Natural killer cell (primary cell): ENCODE measurements at regions not wholly inside any gene's neighbourhood (a gene's known extent, or its start where the extent isn't known, plus 50 kb on each side); places are given as distances from the start of the nearest gene placed in this dataset.

Experiments used
- ATAC-seq, 3 donors: fragments of 150-1000 bp in 2 of 3; fragments of 200-7000 bp in 1 of 3; cut with Tn5 transposase; 1 replicate in 1 of 3; 2 replicates in 2 of 3; pipeline ENCODE4 v1.10.0; 2021; ENCODE audit warnings: mild to moderate bottlenecking in 2 of 3, moderate library complexity in 2 of 3
- DNase-seq, 2 donors: peaks; one replicate each; pipeline versions ENCODE4 v3.0.0 to v3.0.0-alpha.2; 2013 to 2021; ENCODE audit warnings: mixed read lengths in 1 of 2
- H3K27ac ChIP-seq: one replicate; pipeline ENCODE4 v1.5.1; 2013; ENCODE audit warnings: mild to moderate bottlenecking, low read length
- H3K27me3 ChIP-seq: one replicate; pipeline ENCODE4 v1.6.1; 2013; ENCODE audit warnings: low read length; ENCODE audit not compliant: control insufficient read depth, insufficient read depth
- H3K36me3 ChIP-seq: one replicate; pipeline ENCODE4 v1.6.1; 2013; ENCODE audit warnings: low read length; ENCODE audit not compliant: control insufficient read depth, insufficient read depth
- H3K4me1 ChIP-seq: one replicate; pipeline ENCODE4 v1.6.1; 2013; ENCODE audit warnings: low read length; ENCODE audit not compliant: control insufficient read depth, insufficient read depth
- H3K4me3 ChIP-seq: one replicate; pipeline ENCODE4 v1.5.1; 2013; ENCODE audit warnings: low read length
- H3K9me3 ChIP-seq: one replicate; pipeline ENCODE4 v1.6.1; 2013; ENCODE audit warnings: low read length; ENCODE audit not compliant: control insufficient read depth, insufficient read depth
- H3K27ac Mint-ChIP-seq, 2 donors: one replicate each; pipeline ENCODE4 v1.8.0; 2022; ENCODE audit warnings: mild to moderate bottlenecking in 2 of 2, mixed read lengths in 2 of 2, moderate library complexity in 1 of 2
- H3K27me3 Mint-ChIP-seq, 2 donors: one replicate each; pipeline ENCODE4 v1.8.0; 2022; ENCODE audit warnings: low read depth in 2 of 2, mixed read lengths in 2 of 2
- H3K36me3 Mint-ChIP-seq: one replicate; pipeline ENCODE4 v1.8.0; 2022; ENCODE audit warnings: mixed read lengths
- H3K4me1 Mint-ChIP-seq, 2 donors: one replicate each; pipeline ENCODE4 v1.8.0; 2022; ENCODE audit warnings: mixed read lengths in 2 of 2
- H3K4me3 Mint-ChIP-seq: one replicate; pipeline ENCODE4 v1.8.0; 2022; ENCODE audit warnings: mild to moderate bottlenecking, moderate library complexity, mixed read lengths
- H3K9me3 Mint-ChIP-seq, 2 donors: one replicate each; pipeline ENCODE4 v1.8.0; 2022; ENCODE audit warnings: mixed read lengths in 2 of 2
- WGBS: methylation state at CpG from one replicate; pipeline ENCODE4 v1.1.7; 2013; ENCODE audit warnings: missing lambda C conversion rate; ENCODE audit not compliant: insufficient coverage; 5-methylcytosine and 5-hydroxymethylcytosine counted together
- intact Hi-C: fragments of 100-400 bp; cut with micrococcal nuclease; formaldehyde crosslinking; loops from one replicate; pipeline ENCODE4 v1.14.2; 2022
- TF ChIP-seq, protein P1 (sequence below): fragments of 200-600 bp; IDR thresholded peaks from one replicate; pipeline ENCODE4 v1.8.0; 2022; ENCODE audit warnings: antibody characterized with exemption

DNA sequence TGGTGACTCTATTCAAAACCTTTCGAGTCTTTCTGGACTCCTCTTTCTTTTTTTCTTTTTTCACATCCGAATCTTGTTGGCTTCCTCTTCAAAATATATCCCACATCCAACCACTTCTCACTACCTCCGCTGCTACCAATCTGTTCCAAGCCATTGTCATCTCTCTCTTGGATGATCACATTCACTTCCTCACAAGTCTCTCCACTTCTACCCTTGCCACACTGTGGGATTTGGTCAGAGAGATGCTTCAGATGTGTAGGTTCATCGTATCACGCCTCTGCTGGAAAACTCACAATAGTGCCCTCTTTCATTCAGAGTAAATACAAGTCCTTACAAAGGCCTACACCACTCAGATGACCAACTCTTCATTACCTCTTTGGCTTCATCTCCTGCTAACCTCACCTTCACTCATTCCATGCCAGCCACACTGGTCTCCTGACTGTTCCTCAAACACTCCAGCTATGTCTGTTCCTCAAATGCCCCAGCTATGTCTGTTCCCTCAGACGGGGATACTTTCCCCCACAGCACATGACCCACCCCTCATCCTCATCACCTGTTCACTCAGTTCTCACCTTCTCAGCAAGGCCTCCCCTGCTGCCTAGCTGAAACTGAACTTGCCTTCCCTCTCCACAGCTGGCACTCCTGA is 67.2 kb upstream of the PELI1 start:
- no peak overlapping the region for H3K4me3 Mint-ChIP-seq
- ATAC-seq (no peak), DNase-seq (no peak)
- intact Hi-C loops: loop anchor here (10.0 kb wide), 1 partner anchor 113 kb away; no protein-coding TSS in a partner anchor
- peak overlapping the region in 1 of 2 donors; percentile 44 for H3K27ac Mint-ChIP-seq
- Histone ChIP-seq H3K9me3 (no peaks in the 10 kb centered on the region), H3K4me3 (no peak overlapping the region), H3K36me3 (no peaks in the 10 kb centered on the region), H3K4me1 (peaks cover 8% of the 10 kb centered on the region), H3K27ac (no peak overlapping the region), H3K27me3 (no peaks in the 10 kb centered on the region)
- no peaks in the 10 kb centered on the region for H3K27me3 Mint-ChIP-seq
- TF ChIP-seq, protein P1, sequence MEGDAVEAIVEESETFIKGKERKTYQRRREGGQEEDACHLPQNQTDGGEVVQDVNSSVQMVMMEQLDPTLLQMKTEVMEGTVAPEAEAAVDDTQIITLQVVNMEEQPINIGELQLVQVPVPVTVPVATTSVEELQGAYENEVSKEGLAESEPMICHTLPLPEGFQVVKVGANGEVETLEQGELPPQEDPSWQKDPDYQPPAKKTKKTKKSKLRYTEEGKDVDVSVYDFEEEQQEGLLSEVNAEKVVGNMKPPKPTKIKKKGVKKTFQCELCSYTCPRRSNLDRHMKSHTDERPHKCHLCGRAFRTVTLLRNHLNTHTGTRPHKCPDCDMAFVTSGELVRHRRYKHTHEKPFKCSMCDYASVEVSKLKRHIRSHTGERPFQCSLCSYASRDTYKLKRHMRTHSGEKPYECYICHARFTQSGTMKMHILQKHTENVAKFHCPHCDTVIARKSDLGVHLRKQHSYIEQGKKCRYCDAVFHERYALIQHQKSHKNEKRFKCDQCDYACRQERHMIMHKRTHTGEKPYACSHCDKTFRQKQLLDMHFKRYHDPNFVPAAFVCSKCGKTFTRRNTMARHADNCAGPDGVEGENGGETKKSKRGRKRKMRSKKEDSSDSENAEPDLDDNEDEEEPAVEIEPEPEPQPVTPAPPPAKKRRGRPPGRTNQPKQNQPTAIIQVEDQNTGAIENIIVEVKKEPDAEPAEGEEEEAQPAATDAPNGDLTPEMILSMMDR: no peak
- H3K36me3 Mint-ChIP-seq: no peaks in the 10 kb centered on the region
- WGBS: 94% methylated on average over 6 of the region's 6 CpGs
- no peaks in the 10 kb centered on the region for H3K9me3 Mint-ChIP-seq
- H3K4me1 Mint-ChIP-seq: peaks cover 10% of the 10 kb centered on the region in 2 donors

DNA sequence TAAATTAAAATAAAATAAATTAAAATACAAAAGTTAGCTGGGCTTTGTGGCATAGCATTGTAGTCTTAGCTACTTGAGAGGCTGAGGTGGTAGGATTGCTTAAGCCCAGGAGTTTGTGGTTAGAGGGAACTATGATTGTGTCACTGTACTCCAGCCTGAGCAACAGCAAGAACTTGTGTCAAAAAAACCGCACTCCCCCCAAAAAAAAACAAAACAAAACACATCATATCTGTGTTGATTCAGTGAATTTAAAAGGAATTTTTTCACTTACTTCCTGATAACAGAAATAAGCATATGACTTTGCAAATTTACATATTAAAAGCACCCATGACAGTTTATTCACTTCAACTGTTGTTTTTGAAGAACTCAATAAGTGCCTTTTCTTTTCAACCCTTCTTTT is 68.1 kb upstream of the PELI1 start:
- H3K36me3 ChIP-seq: no peaks in the 10 kb centered on the region
- H3K27ac ChIP-seq: peak overlapping the region; percentile 22
- Mint-ChIP-seq H3K27me3 (no peaks in the 10 kb centered on the region), H3K4me1 (peaks cover 10% of the 10 kb centered on the region in 2 donors), H3K4me3 (no peak overlapping the region), H3K27ac (no peak overlapping the region), H3K9me3 (no peaks in the 10 kb centered on the region), H3K36me3 (no peaks in the 10 kb centered on the region)
- ATAC-seq (peak; percentile 61 to 76 (median 68)), DNase-seq (peak in 1 of 2 donors; percentile 61)
- TF ChIP-seq, protein P1: no peak
- H3K27me3 ChIP-seq: no peaks in the 10 kb centered on the region
- no peak overlapping the region for H3K4me3 ChIP-seq
- peaks cover 8% of the 10 kb centered on the region for H3K4me1 ChIP-seq
- 43% methylated on average over 1 of the region's 1 CpG for WGBS
- no peaks in the 10 kb centered on the region for H3K9me3 ChIP-seq
- intact Hi-C loops: loop anchor here (10.0 kb wide), 1 partner anchor 112 kb away; no protein-coding TSS in a partner anchor

DNA sequence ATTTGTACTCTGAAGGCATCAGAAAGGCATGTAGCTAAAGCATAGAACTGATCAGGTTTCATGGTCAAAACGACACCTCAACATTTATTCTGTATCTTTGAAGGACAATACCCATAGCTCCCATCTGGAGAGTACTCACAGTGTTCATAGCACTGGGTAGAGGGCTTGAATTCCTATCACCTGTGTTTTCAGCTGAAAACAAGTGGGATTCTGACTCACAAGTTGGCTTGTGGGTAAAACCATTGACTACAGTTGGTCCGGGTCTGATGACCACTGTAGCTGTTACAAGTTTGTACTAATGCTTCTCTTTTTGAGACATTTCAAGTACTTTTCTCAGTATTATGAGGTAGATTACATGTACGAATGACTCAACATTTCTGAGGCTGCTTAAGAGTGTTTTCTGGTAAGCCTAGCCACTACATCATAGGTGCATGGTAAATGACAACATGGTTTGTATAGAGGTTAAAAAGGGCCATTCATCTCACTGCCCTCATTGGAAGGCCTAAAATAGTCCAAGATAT is 68.6 kb upstream of the PELI1 start:
- H3K36me3 Mint-ChIP-seq: no peaks in the 10 kb centered on the region
- peak overlapping the region; percentile 78 for H3K27ac ChIP-seq

More for the DNA sequence above, 68.6 kb upstream of the PELI1 start:
- Mint-ChIP-seq H3K27ac (no peak overlapping the region), H3K27me3 (no peaks in the 10 kb centered on the region), H3K9me3 (no peaks in the 10 kb centered on the region), H3K4me3 (no peak overlapping the region), H3K4me1 (peaks cover 10% of the 10 kb centered on the region in 2 donors)
- Histone ChIP-seq H3K4me3 (no peak overlapping the region), H3K27me3 (no peaks in the 10 kb centered on the region), H3K4me1 (peaks cover 8% of the 10 kb centered on the region), H3K36me3 (no peaks in the 10 kb centered on the region), H3K9me3 (no peaks in the 10 kb centered on the region)
- TF ChIP-seq, protein P1: no peak
- ATAC-seq (peak; percentile 37 to 81 (median 56)), DNase-seq (no peak)
- WGBS: 64% methylated on average over 3 of the region's 3 CpGs
- intact Hi-C loops: loop anchor here (10.0 kb wide), 1 partner anchor 112 kb away; no protein-coding TSS in a partner anchor
